ENCODE measurements at regions not wholly inside any gene's neighbourhood (a gene's known extent, or its start where the extent isn't known, plus 50 kb on each side); places are given as distances from the start of the nearest gene placed in this dataset.

- Histone ChIP-seq H3K4me1 (ENCODE audit: insufficient read depth) (no peaks in the 10 kb centered on the region), H3K4me2 (ENCODE audit: unreplicated experiment) (no peak overlapping the region), H3K9me3 (ENCODE audit: low read depth) (no peaks in the 10 kb centered on the region), H3K27ac (no peak overlapping the region), H3F3A (ENCODE audit: insufficient read depth) (no peaks in the 10 kb centered on the region), H3K79me2 (ENCODE audit: insufficient read depth) (no peaks in the 10 kb centered on the region), H3K9ac (no peak overlapping the region), H4K20me1 (ENCODE audit: insufficient read depth) (no peaks in the 10 kb centered on the region), H3K36me3 (ENCODE audit: low read depth) (no peaks in the 10 kb centered on the region), H3K27me3 (replicated peaks; ENCODE audit: insufficient read depth) (no peaks in the 10 kb centered on the region), H3K4me3 (no peak overlapping the region), H3K9me2 (ENCODE audit: insufficient read depth) (no peaks in the 10 kb centered on the region), H2AFZ (no peak overlapping the region)
- WGBS, 2 experiments (ENCODE audit: low coverage in 1 of 2, low lambda C conversion rate in 2 of 2, missing lambda C conversion rate in 2 of 2) = 27 to 37% methylated on average over 5 of the region's 5 CpGs
- TF ChIP-seq EZH2 (IDR thresholded peaks at IDR 0.05; ENCODE audit: insufficient read depth, poor library complexity, severe bottlenecking) = no peak
- no peak for TF ChIP-seq EZH2phosphoT487 (IDR thresholded peaks at IDR 0.05; ENCODE audit: insufficient read depth, low read depth)
- in situ Hi-C loops (cut with MboI) = no loop called here
- no peak for DNase-seq
These were observed 455.4 kb downstream of the NUP35 start for GRCh38 chr2:183579686-183580085.

DNA sequence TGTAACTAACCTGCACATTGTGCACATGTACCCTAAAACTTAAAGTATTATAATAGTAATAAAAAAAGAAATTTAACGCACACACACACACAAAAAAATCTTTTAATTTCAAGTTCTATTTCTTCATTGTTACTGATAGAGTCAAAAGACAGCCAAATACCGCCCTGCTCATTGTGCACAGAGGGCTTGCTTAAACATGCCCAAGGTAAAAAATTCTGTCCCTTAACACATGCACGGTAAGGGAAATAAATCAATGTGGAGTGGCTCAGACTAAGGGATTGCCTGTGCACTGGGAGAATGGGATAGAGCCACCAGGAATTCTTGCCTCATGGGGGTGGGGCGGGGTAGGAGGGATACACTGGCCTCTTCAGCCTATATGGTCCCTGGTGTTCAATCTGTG, 468.0 kb downstream of the NUP35 start:
- no peaks in the 10 kb centered on the region for H3K79me2 ChIP-seq (ENCODE audit: insufficient read depth)
- no peak for TF ChIP-seq EZH2 (IDR thresholded peaks at IDR 0.05; ENCODE audit: insufficient read depth, poor library complexity, severe bottlenecking)
- no peak for TF ChIP-seq EZH2phosphoT487 (IDR thresholded peaks at IDR 0.05; ENCODE audit: insufficient read depth, low read depth)
- no peaks in the 10 kb centered on the region for H3K36me3 ChIP-seq (ENCODE audit: low read depth)
- no peaks in the 10 kb centered on the region for H3F3A ChIP-seq (ENCODE audit: insufficient read depth)
- H2AFZ ChIP-seq = no peak overlapping the region
- no peaks in the 10 kb centered on the region for H3K9me3 ChIP-seq (ENCODE audit: low read depth)
- DNase-seq = no peak
- no peaks in the 10 kb centered on the region for H3K9me2 ChIP-seq (ENCODE audit: insufficient read depth)
- no peak overlapping the region for H3K27ac ChIP-seq
- no peak overlapping the region for H3K9ac ChIP-seq
- H3K4me3 ChIP-seq = no peak overlapping the region
- no peaks in the 10 kb centered on the region for H3K27me3 ChIP-seq (replicated peaks; ENCODE audit: insufficient read depth)
- in situ Hi-C loops (cut with MboI) = no loop called here
- no peaks in the 10 kb centered on the region for H4K20me1 ChIP-seq (ENCODE audit: insufficient read depth)
- WGBS, 2 experiments (ENCODE audit: low coverage in 1 of 2, low lambda C conversion rate in 2 of 2, missing lambda C conversion rate in 2 of 2) = 31 to 33% methylated on average over 4 of the region's 4 CpGs
- no peaks in the 10 kb centered on the region for H3K4me1 ChIP-seq (ENCODE audit: insufficient read depth)
- no peak overlapping the region for H3K4me2 ChIP-seq (ENCODE audit: unreplicated experiment)

DNA sequence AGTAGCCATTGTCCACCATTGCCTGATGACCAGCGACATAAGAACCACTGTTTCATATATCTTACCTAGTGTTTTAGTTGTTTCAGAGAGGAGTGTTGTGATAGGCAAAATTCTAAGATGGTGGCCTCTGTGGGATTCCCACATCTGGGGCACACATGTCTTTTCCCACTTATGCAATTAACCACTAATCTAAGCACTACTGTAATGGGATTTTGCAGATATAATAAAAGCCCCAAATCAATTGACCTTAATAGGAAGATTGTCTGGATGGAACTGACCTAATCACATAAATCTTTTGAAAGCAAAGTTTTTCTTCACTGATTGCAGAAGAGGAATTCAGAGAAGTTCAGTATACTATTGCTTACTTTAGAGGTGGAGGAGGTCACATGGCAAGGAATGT, 469.9 kb downstream of the NUP35 start:
- no peaks in the 10 kb centered on the region for H3K79me2 ChIP-seq (ENCODE audit: insufficient read depth)
- no peak overlapping the region for H3K4me2 ChIP-seq (ENCODE audit: unreplicated experiment)
- H2AFZ ChIP-seq = no peak overlapping the region
- H3K27ac ChIP-seq = no peak overlapping the region
- no peak overlapping the region for H3K4me3 ChIP-seq
- no peaks in the 10 kb centered on the region for H3K4me1 ChIP-seq (ENCODE audit: insufficient read depth)
- no peaks in the 10 kb centered on the region for H3K27me3 ChIP-seq (replicated peaks; ENCODE audit: insufficient read depth)
- in situ Hi-C loops (cut with MboI) = no loop called here
- no peaks in the 10 kb centered on the region for H3K9me2 ChIP-seq (ENCODE audit: insufficient read depth)
- no peak overlapping the region for H3K9ac ChIP-seq
- H3K9me3 ChIP-seq (ENCODE audit: low read depth) = no peaks in the 10 kb centered on the region
- H3K36me3 ChIP-seq (ENCODE audit: low read depth) = no peaks in the 10 kb centered on the region
- H4K20me1 ChIP-seq (ENCODE audit: insufficient read depth) = no peaks in the 10 kb centered on the region
- no peak for TF ChIP-seq EZH2 (IDR thresholded peaks at IDR 0.05; ENCODE audit: insufficient read depth, poor library complexity, severe bottlenecking)
- no peak for TF ChIP-seq EZH2phosphoT487 (IDR thresholded peaks at IDR 0.05; ENCODE audit: insufficient read depth, low read depth)
- 19 to 21% methylated on average over 1 of the region's 1 CpG for whole genome bisulfite sequencing, 2 experiments (ENCODE audit: low coverage in 1 of 2, low lambda C conversion rate in 2 of 2, missing lambda C conversion rate in 2 of 2)
- H3F3A ChIP-seq (ENCODE audit: insufficient read depth) = no peaks in the 10 kb centered on the region
- DNase-seq = no peak

GRCh38 chr2:183597841-183598240, 473.6 kb downstream of the NUP35 start:
- Histone ChIP-seq H3K27me3 (replicated peaks; ENCODE audit: insufficient read depth) (no peaks in the 10 kb centered on the region), H3K9me2 (ENCODE audit: insufficient read depth) (no peaks in the 10 kb centered on the region), H4K20me1 (ENCODE audit: insufficient read depth) (no peaks in the 10 kb centered on the region), H3K4me2 (ENCODE audit: unreplicated experiment) (no peak overlapping the region), H3K27ac (no peak overlapping the region), H3K9me3 (ENCODE audit: low read depth) (peaks cover 2% of the 10 kb centered on the region), H3K4me3 (no peak overlapping the region), H3F3A (ENCODE audit: insufficient read depth) (no peaks in the 10 kb centered on the region), H3K36me3 (ENCODE audit: low read depth) (no peaks in the 10 kb centered on the region), H3K79me2 (ENCODE audit: insufficient read depth) (no peaks in the 10 kb centered on the region), H3K4me1 (ENCODE audit: insufficient read depth) (no peaks in the 10 kb centered on the region), H2AFZ (no peak overlapping the region), H3K9ac (no peak overlapping the region)
- WGBS, 2 experiments (ENCODE audit: low coverage in 1 of 2, low lambda C conversion rate in 2 of 2, missing lambda C conversion rate in 2 of 2) = 2 to 20% methylated on average over 1 of the region's 1 CpG
- DNase-seq = no peak
- TF ChIP-seq EZH2 (IDR thresholded peaks at IDR 0.05; ENCODE audit: insufficient read depth, poor library complexity, severe bottlenecking) (no peak), EZH2phosphoT487 (IDR thresholded peaks at IDR 0.05; ENCODE audit: insufficient read depth, low read depth) (no peak)
- in situ Hi-C loops (cut with MboI) = no loop called here

DNA sequence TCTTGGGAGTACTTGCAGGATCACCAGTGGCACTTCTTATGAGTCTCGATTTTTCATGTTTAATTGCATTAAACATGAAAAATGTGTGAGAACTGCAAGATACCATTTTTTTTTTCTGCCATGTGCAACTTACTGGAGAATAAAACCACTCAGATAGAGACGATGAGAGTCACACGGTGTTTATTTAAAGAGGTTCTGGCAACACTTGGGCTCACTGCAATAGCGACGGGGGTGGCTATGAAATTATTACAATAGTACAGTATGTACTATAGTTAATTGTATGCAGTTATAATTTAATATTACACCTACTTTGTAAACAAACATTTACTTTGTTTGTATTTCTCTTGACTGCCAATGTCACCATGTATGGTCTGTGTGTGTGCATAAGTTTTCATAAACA, 479.8 kb downstream of the NUP35 start:
- Histone ChIP-seq H3K9me2 (ENCODE audit: insufficient read depth) (no peaks in the 10 kb centered on the region), H3K9me3 (ENCODE audit: low read depth) (peaks cover 2% of the 10 kb centered on the region), H3K4me1 (ENCODE audit: insufficient read depth) (no peaks in the 10 kb centered on the region), H3K4me2 (ENCODE audit: unreplicated experiment) (no peak overlapping the region), H3K4me3 (no peak overlapping the region), H3K9ac (no peak overlapping the region), H3K27ac (no peak overlapping the region), H3K36me3 (ENCODE audit: low read depth) (no peaks in the 10 kb centered on the region), H3K27me3 (replicated peaks; ENCODE audit: insufficient read depth) (no peaks in the 10 kb centered on the region), H3K79me2 (ENCODE audit: insufficient read depth) (no peaks in the 10 kb centered on the region), H3F3A (ENCODE audit: insufficient read depth) (no peaks in the 10 kb centered on the region), H2AFZ (no peak overlapping the region), H4K20me1 (ENCODE audit: insufficient read depth) (no peaks in the 10 kb centered on the region)
- in situ Hi-C loops (cut with MboI) = no loop called here
- DNase-seq = no peak
- no peak for TF ChIP-seq EZH2 (IDR thresholded peaks at IDR 0.05; ENCODE audit: insufficient read depth, poor library complexity, severe bottlenecking)
- TF ChIP-seq EZH2phosphoT487 (IDR thresholded peaks at IDR 0.05; ENCODE audit: insufficient read depth, low read depth) = no peak
- WGBS, 2 experiments (ENCODE audit: low coverage in 1 of 2, low lambda C conversion rate in 2 of 2, missing lambda C conversion rate in 2 of 2) = 32 to 33% methylated on average over 5 of the region's 5 CpGs

Data from GM23248 (cell line).